H1 (cell line): ENCODE measurements at regions not wholly inside any gene's neighbourhood (a gene's known extent, or its start where the extent isn't known, plus 50 kb on each side); places are given as distances from the start of the nearest gene placed in this dataset.

Source experiments
- CTCF ChIA-PET: fragments of 300-600 bp; sonication (Branson Sonifier 250); formaldehyde crosslinking; loops from one replicate; lab custom pipeline; 2021; ENCODE audit not compliant: partially characterized antibody; lab: Charles Lee
- POLR2A ChIA-PET: fragments of 300-600 bp; sonication (Branson Sonifier 250); formaldehyde crosslinking; loops from one replicate; lab custom pipeline; 2021; ENCODE audit warnings: inconsistent platforms; ENCODE audit not compliant: partially characterized antibody; lab: Charles Lee
- DNase-seq, 2 experiments: peaks; one replicate each; pipeline versions ENCODE4 v3.0.0 to v3.0.0-alpha.2; 2010 to 2022; ENCODE audit warnings: low spot score in 2 of 2, low read depth in 1 of 2, mixed read lengths in 1 of 2
- FAIRE-seq: peaks from 2 replicates; lab custom pipeline; 2011; peaks lifted over from hg19 to GRCh38; lab: Jason Lieb, UNC
- H2AFZ ChIP-seq: 2 replicates; pipeline ENCODE4 v1.8.1; 2012; ENCODE audit warnings: low read length, inconsistent platforms
- H2AK5ac ChIP-seq: 2 replicates; pipeline ENCODE4 v1.6.1; 2013; ENCODE audit warnings: low read depth, low read length
- H2BK120ac ChIP-seq: replicated peaks from 2 replicates; pipeline ENCODE3; 2013; ENCODE audit warnings: low read depth, low read length, inconsistent platforms
- H2BK12ac ChIP-seq: 2 replicates; pipeline ENCODE4 v1.6.1; 2013; ENCODE audit warnings: low read depth, low read length
- H2BK15ac ChIP-seq: 2 replicates; pipeline ENCODE4 v1.6.1; 2013; ENCODE audit warnings: low read length
- H2BK20ac ChIP-seq: 2 replicates; pipeline ENCODE4 v1.6.1; 2013; ENCODE audit warnings: low read length
- H2BK5ac ChIP-seq: 2 replicates; pipeline ENCODE4 v1.6.1; 2013; ENCODE audit warnings: low read depth, low read length
- H3K14ac ChIP-seq: 2 replicates; pipeline ENCODE4 v1.6.1; 2013; ENCODE audit warnings: inconsistent platforms; ENCODE audit not compliant: insufficient read length
- H3K18ac ChIP-seq: 2 replicates; pipeline ENCODE4 v1.6.1; 2013; ENCODE audit warnings: low read length; ENCODE audit errors: extremely low read depth
- H3K23ac ChIP-seq: 2 replicates; pipeline ENCODE4 v1.6.1; 2013; ENCODE audit warnings: inconsistent platforms; ENCODE audit not compliant: insufficient read length
- H3K23me2 ChIP-seq: 2 replicates; pipeline ENCODE4 v1.6.1; 2013; ENCODE audit warnings: low read depth, low read length
- H3K27ac ChIP-seq: 2 replicates; pipeline ENCODE4 v1.6.1; 2011; ENCODE audit warnings: low read depth, low read length, inconsistent platforms
- H3K27me3 ChIP-seq, 4 experiments: replicated peaks in 1 of 4; 1 replicate in 1 of 4; 2 replicates in 3 of 4; pipeline versions ENCODE4 v1.6.1 to v1.8.1; 2011 to 2013; ENCODE audit warnings: low read length in 3 of 4, mild to moderate bottlenecking in 3 of 4, inconsistent platforms in 2 of 4, mixed read lengths in 2 of 4, moderate library complexity in 1 of 4; ENCODE audit not compliant: control insufficient read depth in 3 of 4, insufficient read depth in 3 of 4; ENCODE audit errors: extremely low read depth in 1 of 4
- H3K36me3 ChIP-seq, 4 experiments: 2 replicates each; pipeline versions ENCODE4 v1.6.1 to v1.8.1; 2011 to 2013; ENCODE audit warnings: mild to moderate bottlenecking in 4 of 4, low read length in 3 of 4, moderate library complexity in 2 of 4, control low read depth in 1 of 4, inconsistent platforms in 1 of 4; ENCODE audit not compliant: insufficient read depth in 4 of 4, control insufficient read depth in 2 of 4
- H3K4ac ChIP-seq: replicated peaks from 2 replicates; pipeline ENCODE3; 2013; ENCODE audit warnings: low read length, low read depth, mixed read lengths, inconsistent platforms; ENCODE audit not compliant: insufficient read length
- H3K4me1 ChIP-seq, 4 experiments: replicated peaks in 1 of 4; 1 replicate in 1 of 4; 2 replicates in 3 of 4; pipeline versions ENCODE4 v1.6.1 to v1.8.1; 2011 to 2013; ENCODE audit warnings: low read length in 3 of 4, inconsistent platforms in 2 of 4, mixed read lengths in 1 of 4; ENCODE audit not compliant: insufficient read depth in 4 of 4, control insufficient read depth in 3 of 4
- H3K4me2 ChIP-seq, 2 experiments: 2 replicates each; pipeline versions ENCODE4 v1.6.1 to v1.8.1; 2011 to 2013; ENCODE audit warnings: low read depth in 2 of 2, low read length in 2 of 2, control low read depth in 1 of 2, inconsistent platforms in 1 of 2, mild to moderate bottlenecking in 1 of 2; ENCODE audit not compliant: insufficient read depth in 1 of 2
- H3K4me3 ChIP-seq, 4 experiments: fragments of 200-600, 300-600 bp in 1 of 4; sonication (generic), shearing (Covaris generic), sonication (Bioruptor Twin) in 1 of 4; 2 replicates each; pipeline versions ENCODE4 v1.5.1 to v1.8.1; 2011 to 2016; ENCODE audit warnings: low read length in 4 of 4, low read depth in 3 of 4, control low read depth in 2 of 4, inconsistent platforms in 2 of 4, mild to moderate bottlenecking in 2 of 4, mixed read lengths in 1 of 4, moderate library complexity in 1 of 4; ENCODE audit not compliant: insufficient read depth in 2 of 4; ENCODE audit errors: extremely low read depth in 1 of 4
- H3K56ac ChIP-seq: replicated peaks from 2 replicates; pipeline ENCODE3; 2013; ENCODE audit warnings: low read depth, mild to moderate bottlenecking, mixed read lengths, low read length, inconsistent platforms; ENCODE audit not compliant: insufficient read length
- H3K79me1 ChIP-seq: 2 replicates; pipeline ENCODE4 v1.6.1; 2013; ENCODE audit warnings: low read depth, low read length, control low read depth
- H3K79me2 ChIP-seq, 2 experiments: 2 replicates each; pipeline versions ENCODE4 v1.6.1 to v1.8.1; 2012 to 2013; ENCODE audit warnings: low read length in 2 of 2, mild to moderate bottlenecking in 2 of 2, inconsistent platforms in 1 of 2; ENCODE audit not compliant: insufficient read depth in 2 of 2, control insufficient read depth in 1 of 2
- H3K9ac ChIP-seq, 4 experiments: replicated peaks in 1 of 4; 1 replicate in 1 of 4; 2 replicates in 3 of 4; pipeline versions ENCODE4 v1.6.1 to v1.8.1; 2011 to 2013; ENCODE audit warnings: low read depth in 3 of 4, low read length in 3 of 4, control low read depth in 2 of 4, mild to moderate bottlenecking in 2 of 4, moderate library complexity in 2 of 4, inconsistent platforms in 1 of 4; ENCODE audit errors: extremely low read depth in 1 of 4
- H3K9me3 ChIP-seq, 2 experiments: 2 replicates each; pipeline versions ENCODE4 v1.6.1 to v1.8.1; 2012 to 2013; ENCODE audit warnings: mild to moderate bottlenecking in 2 of 2, moderate library complexity in 2 of 2, control low read depth in 1 of 2, inconsistent platforms in 1 of 2, low read depth in 1 of 2, low read length in 1 of 2, mixed read lengths in 1 of 2; ENCODE audit not compliant: insufficient read depth in 2 of 2
- H4K20me1 ChIP-seq, 2 experiments: replicated peaks in 1 of 2; 2 replicates each; pipeline versions ENCODE3 to v1.8.1; 2011 to 2013; ENCODE audit warnings: inconsistent platforms in 2 of 2, low read length in 2 of 2, mild to moderate bottlenecking in 1 of 2; ENCODE audit not compliant: insufficient read depth in 2 of 2, control insufficient read depth in 1 of 2
- H4K5ac ChIP-seq: 2 replicates; pipeline ENCODE4 v1.6.1; 2013; ENCODE audit warnings: low read length, low read depth, mixed read lengths, inconsistent platforms; ENCODE audit not compliant: insufficient read length
- H4K8ac ChIP-seq: 2 replicates; pipeline ENCODE4 v1.8.0; 2013; ENCODE audit warnings: mild to moderate bottlenecking, moderate library complexity, low read length, inconsistent platforms; ENCODE audit not compliant: insufficient read depth; ENCODE audit errors: extremely low read depth
- H4K91ac ChIP-seq: replicated peaks from 2 replicates; pipeline ENCODE3; 2013; ENCODE audit warnings: low read length, mixed read lengths, inconsistent platforms; ENCODE audit not compliant: insufficient read length
- CTBP2 ChIP-seq: IDR thresholded peaks from 2 replicates; pipeline ENCODE4 v1.7.0; 2011; ENCODE audit warnings: borderline replicate concordance, mild to moderate bottlenecking, moderate library complexity, mixed read lengths, low read length; ENCODE audit not compliant: insufficient read depth, insufficient read length
- EP300 ChIP-seq, 2 experiments: IDR thresholded peaks; 1 replicate in 1 of 2; 2 replicates in 1 of 2; pipeline ENCODE4 v1.6.1; 2011 to 2012; ENCODE audit warnings: low read depth in 2 of 2, low read length in 2 of 2, mild to moderate bottlenecking in 2 of 2, borderline replicate concordance in 1 of 2, inconsistent platforms in 1 of 2, moderate library complexity in 1 of 2
- FOSL1 ChIP-seq: IDR thresholded peaks from 2 replicates; pipeline ENCODE4 v1.6.1; 2011; ENCODE audit warnings: mild to moderate bottlenecking, low read depth, low read length, moderate library complexity; ENCODE audit not compliant: insufficient read depth
- PHF8 ChIP-seq: fragments of 200-600 bp; sonication (generic); conservative IDR thresholded peaks from 2 replicates; pipeline ENCODE4 v1.7.1; 2012; ENCODE audit warnings: low read depth, mild to moderate bottlenecking, inconsistent platforms, low read length, moderate library complexity
- POLR2AphosphoS5 ChIP-seq: IDR thresholded peaks from 2 replicates; pipeline ENCODE4 v1.6.1; 2011; ENCODE audit warnings: low read depth, low read length
- RXRA ChIP-seq: IDR thresholded peaks from 2 replicates; pipeline ENCODE4 v1.6.1; 2011; ENCODE audit warnings: low read depth, mild to moderate bottlenecking, low read length, moderate library complexity; ENCODE audit not compliant: insufficient read depth
- SIN3A ChIP-seq, 2 experiments: IDR thresholded peaks in 1 of 2; conservative IDR thresholded peaks in 1 of 2; 2 replicates each; pipeline ENCODE4 v1.6.1; 2011 to 2012; ENCODE audit warnings: low read length in 2 of 2, improper control_type of control experiment in 1 of 2, low read depth in 1 of 2, mild to moderate bottlenecking in 1 of 2
- WGBS, 2 experiments: shearing (Covaris generic) in 1 of 2; methylation state at CpG; one replicate each; pipeline versions ENCODE4 v1.1.6 to v1.1.7; 2013 to 2015; ENCODE audit warnings: low lambda C conversion rate in 2 of 2, mixed read lengths in 2 of 2, inconsistent platforms in 1 of 2, low coverage in 1 of 2, missing lambda C conversion rate in 1 of 2; ENCODE audit not compliant: insufficient replicate concordance in 2 of 2, insufficient coverage in 1 of 2, insufficient read length in 1 of 2; ENCODE audit errors: extremely low coverage in 1 of 2, missing lambda C conversion rate in 1 of 2; 5-methylcytosine and 5-hydroxymethylcytosine counted together

- Histone ChIP-seq H3K36me3 (no peaks in the 10 kb centered on the region), H2BK5ac (no peak overlapping the region), H2BK20ac (no peak overlapping the region), H3K4me2 (no peak overlapping the region), H3K4ac (no peak overlapping the region), H3K9me3 (no peaks in the 10 kb centered on the region), H3K79me1 (no peaks in the 10 kb centered on the region), H3K27me3 (no peaks in the 10 kb centered on the region), H2AK5ac (no peak overlapping the region), H3K27ac (no peak overlapping the region), H3K9ac (no peak overlapping the region), H3K4me1 (no peaks in the 10 kb centered on the region; a peak in 1 of 7 replicates), H4K5ac (no peak overlapping the region), H3K56ac (no peak overlapping the region), H2AFZ (no peak overlapping the region), H2BK15ac (no peak overlapping the region), H3K23ac (no peak overlapping the region), H4K91ac (no peak overlapping the region), H3K23me2 (no peaks in the 10 kb centered on the region), H2BK120ac (no peak overlapping the region), H4K20me1 (peaks cover 0 to 6% of the 10 kb centered on the region in 2 experiments), H3K79me2 (no peaks in the 10 kb centered on the region), H3K4me3 (no peak overlapping the region), H4K8ac (no peak overlapping the region), H2BK12ac (no peak overlapping the region), H3K14ac (no peak overlapping the region), H3K18ac (no peak overlapping the region)
- POLR2A ChIA-PET = no interaction called here
- CTCF ChIA-PET = interaction anchor here (1.0 kb wide), 1 partner anchor 304 kb away, joined by 3 read pairs; no protein-coding TSS in a partner anchor
- DNase-seq (no peak), FAIRE-seq (no peak)
- WGBS, 2 experiments = 97% methylated on average over 3 of the region's 3 CpGs; no CpG with 5 or more reads in 1 of the 2 experiments
- no peak for TF ChIP-seq SIN3A (conservative IDR thresholded peaks at IDR 0.05 in 1 of 2, IDR thresholded peaks at IDR 0.05 in 1 of 2; ENCODE audit: low read depth in 1 of 2, low read length in 2 of 2)
- no peak for TF ChIP-seq EP300 (IDR thresholded peaks at IDR 0.05; ENCODE audit: borderline replicate concordance in 1 of 2, low read depth in 2 of 2, low read length in 2 of 2)
- no peak for TF ChIP-seq POLR2AphosphoS5
- TF ChIP-seq RXRA = no peak
- TF ChIP-seq FOSL1 = no peak
- TF ChIP-seq PHF8 = no peak
- no peak for TF ChIP-seq CTBP2
Observed at GRCh38 chr10:2019281-2019680, 282.0 kb upstream of the ADARB2 start.
